ENCODE measurements at regions not wholly inside any gene's neighbourhood (a gene's known extent, or its start where the extent isn't known, plus 50 kb on each side); places are given as distances from the start of the nearest gene placed in this dataset.

- H3K9me3 ChIP-seq (ENCODE audit: control insufficient read depth, insufficient read depth, low read depth, low read length) = no peaks in the 10 kb centered on the region
- H3K4me3 ChIP-seq (ENCODE audit: low read depth, low read length) = no peak overlapping the region
- TF ChIP-seq ZNF302 (tag by site-specific recombination; IDR thresholded peaks at IDR 0.05; ENCODE audit: low read depth) (no peak), ZNF529 (tag by site-specific recombination; IDR thresholded peaks at IDR 0.05; ENCODE audit: insufficient replicate concordance) (no peak)
- CTCF ChIA-PET = no interaction called here
- H3K4me1 ChIP-seq (ENCODE audit: control insufficient read depth, insufficient read depth, low read length) = no peaks in the 10 kb centered on the region
- no peaks in the 10 kb centered on the region for H3K36me3 ChIP-seq (ENCODE audit: control insufficient read depth in 2 of 2, insufficient read depth in 1 of 2, low read length in 2 of 2)
- POLR2A ChIA-PET = no interaction called here
- no peak overlapping the region for H3K27ac ChIP-seq (ENCODE audit: extremely low read depth, low read depth, low read length)
These were observed 134.0 kb upstream of the HDAC4 start for GRCh38 chr2:239534581-239535412.

- TF ChIP-seq SP7 (tag by site-specific recombination; IDR thresholded peaks at IDR 0.05) (no peak), ZNF394 (tag by site-specific recombination; IDR thresholded peaks at IDR 0.05; ENCODE audit: borderline replicate concordance) (no peak), PBX3 (CRISPR knock-in tag; IDR thresholded peaks at IDR 0.05) (no peak), ZNF335 (tag by site-specific recombination; conservative IDR thresholded peaks at IDR 0.05) (no peak), ZNF350 (tag by site-specific recombination; IDR thresholded peaks at IDR 0.05) (no peak), ZNF184 (tag by site-specific recombination; IDR thresholded peaks at IDR 0.05) (no peak), YY2 (tag by site-specific recombination; IDR thresholded peaks at IDR 0.05) (no peak), CTCF (tag by site-specific recombination; IDR thresholded peaks at IDR 0.05) (no peak), ZNF426 (tag by site-specific recombination; IDR thresholded peaks at IDR 0.05) (no peak)
- ChIA-PET CTCF (no interaction called here), POLR2A (no interaction called here)
- Histone ChIP-seq H3K36me3 (ENCODE audit: control insufficient read depth in 2 of 2, insufficient read depth in 1 of 2, low read length in 2 of 2) (no peaks in the 10 kb centered on the region), H3K27ac (ENCODE audit: extremely low read depth, low read depth, low read length) (no peak overlapping the region), H3K4me3 (ENCODE audit: low read depth, low read length) (no peak overlapping the region), H3K4me1 (ENCODE audit: control insufficient read depth, insufficient read depth, low read length) (no peaks in the 10 kb centered on the region), H3K9me3 (ENCODE audit: control insufficient read depth, insufficient read depth, low read depth, low read length) (no peaks in the 10 kb centered on the region)
These were observed 132.9 kb upstream of the HDAC4 start for GRCh38 chr2:239533569-239534316.

- Histone ChIP-seq H3K36me3 (ENCODE audit: control insufficient read depth in 2 of 2, insufficient read depth in 1 of 2, low read length in 2 of 2) (no peaks in the 10 kb centered on the region), H3K9me3 (ENCODE audit: control insufficient read depth, insufficient read depth, low read depth, low read length) (no peaks in the 10 kb centered on the region), H3K27ac (ENCODE audit: extremely low read depth, low read depth, low read length) (no peak overlapping the region), H3K4me1 (ENCODE audit: control insufficient read depth, insufficient read depth, low read length) (no peaks in the 10 kb centered on the region), H3K4me3 (ENCODE audit: low read depth, low read length) (no peak overlapping the region)
- ChIA-PET POLR2A (no interaction called here), CTCF (no interaction called here)
- TF ChIP-seq ZNF416 (tag by site-specific recombination; IDR thresholded peaks at IDR 0.05) (no peak), MYNN (tag by site-specific recombination; IDR thresholded peaks at IDR 0.05; ENCODE audit: borderline replicate concordance) (no peak), ZNF140 (tag by site-specific recombination; IDR thresholded peaks at IDR 0.05) (no peak), ZNF76 (tag by site-specific recombination; IDR thresholded peaks at IDR 0.05; ENCODE audit: borderline replicate concordance, low read depth) (no peak), ZNF768 (tag by site-specific recombination; IDR thresholded peaks at IDR 0.05) (no peak), ZNF48 (tag by site-specific recombination; IDR thresholded peaks at IDR 0.05) (no peak), ZNF157 (tag by site-specific recombination; IDR thresholded peaks at IDR 0.05) (no peak), REPIN1 (tag by site-specific recombination; IDR thresholded peaks at IDR 0.05; ENCODE audit: low read depth) (no peak), ZNF174 (tag by site-specific recombination; IDR thresholded peaks at IDR 0.05) (no peak), ZNF112 (tag by site-specific recombination; IDR thresholded peaks at IDR 0.05) (no peak), ZNF600 (tag by site-specific recombination; IDR thresholded peaks at IDR 0.05) (no peak), GLI2 (tag by site-specific recombination; IDR thresholded peaks at IDR 0.05; ENCODE audit: borderline replicate concordance, low read depth) (no peak), ZNF24 (tag by site-specific recombination; IDR thresholded peaks at IDR 0.05) (no peak), ZNF148 (tag by site-specific recombination; IDR thresholded peaks at IDR 0.05; ENCODE audit: borderline replicate concordance) (no peak), ZNF2 (tag by site-specific recombination; IDR thresholded peaks at IDR 0.05) (no peak)
These were observed 132.0 kb upstream of the HDAC4 start for GRCh38 chr2:239532859-239533258.

Data from HEK293 (cell line).